Ovary (tissue), 7 donors: ENCODE measurements at regions not wholly inside any gene's neighbourhood (a gene's known extent, or its start where the extent isn't known, plus 50 kb on each side); places are given as distances from the start of the nearest gene placed in this dataset.

ENCODE experiments used
- DNase-seq, 5 donors: peaks; one replicate each; pipeline ENCODE4 v3.0.0-alpha.2; 2019 to 2020
- H3K27ac ChIP-seq, 2 donors: fragments of 200-600 bp; one replicate each; pipeline versions ENCODE4 v1.5.1 to v1.8.0; 2019 to 2022
- H3K27me3 ChIP-seq: fragments of 200-600 bp; one replicate; pipeline ENCODE4 v1.8.0; 2022
- H3K36me3 ChIP-seq: fragments of 200-600 bp; sonication (generic); one replicate; pipeline ENCODE4 v1.5.1; 2019
- H3K4me1 ChIP-seq: one replicate; pipeline ENCODE4 v1.8.1; 2013; ENCODE audit warnings: mild to moderate bottlenecking, moderate library complexity; ENCODE audit not compliant: insufficient read depth
- H3K4me3 ChIP-seq: fragments of 200-600 bp; sonication (generic); one replicate; pipeline ENCODE4 v1.5.1; 2017
- H3K9me3 ChIP-seq, 2 donors: fragments of 200-600 bp in 1 of 2; sonication (generic) in 1 of 2; one replicate each; pipeline versions ENCODE4 v1.5.1 to v1.8.1; 2013 to 2019; ENCODE audit warnings: mild to moderate bottlenecking in 1 of 2, moderate library complexity in 1 of 2
- CTCF ChIP-seq, 3 donors: fragments of 450-650 bp in 2 of 3; fragments of 200-600 bp in 1 of 3; IDR thresholded peaks; one replicate each; pipeline versions ENCODE4 v1.5.1 to v1.8.0; 2016 to 2022; ENCODE audit warnings: antibody characterized with exemption in 3 of 3, mild to moderate bottlenecking in 1 of 3
- EP300 ChIP-seq: sonication (generic); formaldehyde crosslinking; IDR thresholded peaks from one replicate; pipeline ENCODE4 v1.6.1; 2017; ENCODE audit warnings: antibody characterized with exemption
- POLR2A ChIP-seq: fragments of 450-650 bp; IDR thresholded peaks from one replicate; pipeline ENCODE4 v1.6.1; 2017; ENCODE audit warnings: antibody characterized with exemption, mild to moderate bottlenecking, moderate library complexity
- WGBS, 3 donors: extraction: QIAGEN DNeasy Blood & Tissue Kit in 1 of 3; methylation state at CpG; one replicate each; pipeline versions ENCODE4 v1.1.5 to v1.1.7; 2013 to 2017; 5-methylcytosine and 5-hydroxymethylcytosine counted together
- intact Hi-C, 4 donors: fragments of 100-400 bp; cut with DNase I; formaldehyde crosslinking; loops; one replicate each; pipeline versions ENCODE4 v1.11.0 to v1.15.1; 2022 to 2023
- donor health status: DM: no; HTN: no; CAD: no; lungs with moderate emphysema.
- donor health status: DM: no; HTN: no; CAD: no.
- donor health status: Bipolar disorder and iron deficiency.
- donor health status: DM: no; HTN: no; CAD: no.
- donor health status: DM: yes; HTN: yes; CAD: no.

DNA sequence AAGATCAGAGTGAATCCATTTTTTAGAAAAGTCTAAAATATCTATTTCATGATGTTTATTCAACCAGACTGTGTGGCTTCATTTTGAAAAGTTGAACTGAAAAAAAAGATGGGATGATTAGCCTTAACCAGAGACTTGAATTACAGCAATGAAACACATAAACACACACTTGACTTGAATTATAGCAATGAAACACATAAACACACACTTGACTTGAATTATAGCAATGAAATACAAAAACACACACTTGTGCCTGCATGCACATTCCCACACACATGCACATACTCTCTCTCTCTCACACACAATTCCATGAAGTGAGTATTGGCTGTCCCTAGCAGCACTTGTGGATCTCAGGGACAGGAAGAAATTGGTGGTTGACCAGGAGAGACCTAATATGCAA is 286.8 kb downstream of the USP46 start:
- H3K4me3 ChIP-seq, result no peak overlapping the region
- intact Hi-C loops, result loop anchor here in 2 of 4 donors (10.0 kb wide), 2 partner anchors 613 to 1853 kb away; partner anchors contain the start of gene PDGFRA (in 1 of the 2)
- no peak for DNase-seq
- no peaks in the 10 kb centered on the region for H3K36me3 ChIP-seq
- no peaks in the 10 kb centered on the region for H3K4me1 ChIP-seq
- no peak overlapping the region for H3K27ac ChIP-seq
- H3K9me3 ChIP-seq, result no peaks in the 10 kb centered on the region
- TF ChIP-seq POLR2A, result no peak
- TF ChIP-seq EP300, result no peak
- TF ChIP-seq CTCF (IDR thresholded peaks at IDR 0.05), result no peak
- no peaks in the 10 kb centered on the region for H3K27me3 ChIP-seq

- 23 to 27% (median 25%) methylated on average over 3 of the region's 3 CpGs for WGBS, 3 donors
- no peak for TF ChIP-seq EP300
- TF ChIP-seq POLR2A, result no peak
- no peak for TF ChIP-seq CTCF (IDR thresholded peaks at IDR 0.05)
- no peak overlapping the region for H3K27ac ChIP-seq
- no peaks in the 10 kb centered on the region for H3K36me3 ChIP-seq
- intact Hi-C loops, result loop anchor here in 2 of 4 donors (10.0 kb wide), 2 partner anchors 612 to 1852 kb away; partner anchors contain the start of gene PDGFRA (in 1 of the 2)
- H3K9me3 ChIP-seq, result no peaks in the 10 kb centered on the region
- H3K4me1 ChIP-seq, result no peaks in the 10 kb centered on the region
- no peaks in the 10 kb centered on the region for H3K27me3 ChIP-seq
- H3K4me3 ChIP-seq, result no peak overlapping the region
- no peak for DNase-seq
Measured at GRCh38 chr4:52372747-52373146, 286.4 kb downstream of the USP46 start.

GRCh38 chr4:52373650-52374049 is 285.5 kb downstream of the USP46 start:
- Histone ChIP-seq H3K27ac (no peak overlapping the region), H3K9me3 (no peaks in the 10 kb centered on the region), H3K4me1 (no peaks in the 10 kb centered on the region), H3K27me3 (no peaks in the 10 kb centered on the region), H3K36me3 (no peaks in the 10 kb centered on the region), H3K4me3 (no peak overlapping the region)
- TF ChIP-seq EP300 (no peak), CTCF (IDR thresholded peaks at IDR 0.05) (no peak), POLR2A (no peak)
- no peak for DNase-seq
- intact Hi-C loops, result loop anchor here in 2 of 4 donors (10.0 kb wide), 2 partner anchors 611 to 1851 kb away; partner anchors contain the start of gene PDGFRA (in 1 of the 2)
- WGBS, 3 donors, result 75 to 82% (median 76%) methylated on average over 3 of the region's 3 CpGs

DNA sequence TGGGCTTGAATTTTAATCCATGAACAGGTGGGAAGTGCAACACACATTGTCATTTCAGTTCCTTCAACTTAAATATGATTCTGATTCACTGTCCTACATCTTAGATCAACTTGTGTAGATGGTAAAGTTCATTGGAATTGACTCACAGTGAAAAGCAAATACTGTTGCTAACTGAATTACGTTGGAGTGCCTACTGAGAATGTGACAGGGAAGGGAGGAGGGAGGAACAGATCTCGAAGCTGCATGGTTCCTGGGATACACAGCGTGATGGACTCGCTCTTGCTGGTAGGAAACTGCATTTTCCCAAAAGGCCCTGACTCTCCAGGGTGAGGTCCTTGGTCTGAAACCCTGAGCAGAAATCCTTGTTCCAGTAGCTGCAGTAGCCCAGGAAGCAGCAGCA is 284.2 kb downstream of the USP46 start:
- TF ChIP-seq EP300 (no peak), POLR2A (no peak), CTCF (IDR thresholded peaks at IDR 0.05) (no peak)
- Histone ChIP-seq H3K36me3 (no peaks in the 10 kb centered on the region), H3K4me1 (no peaks in the 10 kb centered on the region), H3K27me3 (no peaks in the 10 kb centered on the region), H3K27ac (no peak overlapping the region), H3K4me3 (no peak overlapping the region), H3K9me3 (no peaks in the 10 kb centered on the region)
- WGBS, 3 donors, result 60 to 75% (median 71%) methylated on average over 4 of the region's 4 CpGs
- no peak for DNase-seq
- intact Hi-C loops, result loop anchor here in 2 of 4 donors (5.0 to 10.0 kb wide), 3 partner anchors 607 to 1850 kb away; partner anchors contain the start of gene PDGFRA (in 1 of the 2)
